Left ventricle myocardium inferior (tissue), 1 donor: ENCODE measurements at regions not wholly inside any gene's neighbourhood (a gene's known extent, or its start where the extent isn't known, plus 50 kb on each side); places are given as distances from the start of the nearest gene placed in this dataset.

ENCODE experiments used
- DNase-seq: peaks from one replicate; pipeline ENCODE4 v3.0.0-alpha.2; 2020
- H3K27ac ChIP-seq: fragments of 200-600 bp; replicated peaks from 2 replicates; pipeline ENCODE4 v1.8.0; 2021
- H3K27me3 ChIP-seq: fragments of 200-600 bp; 2 replicates; pipeline ENCODE4 v1.8.0; 2021; ENCODE audit warnings: low read depth
- H3K36me3 ChIP-seq: fragments of 200-600 bp; 2 replicates; pipeline ENCODE4 v1.8.0; 2021
- H3K4me1 ChIP-seq: fragments of 200-600 bp; 2 replicates; pipeline ENCODE4 v1.8.0; 2021
- H3K4me3 ChIP-seq: fragments of 200-600 bp; 2 replicates; pipeline ENCODE4 v1.8.0; 2021; ENCODE audit warnings: mild to moderate bottlenecking, moderate library complexity
- H3K9me3 ChIP-seq: fragments of 200-600 bp; replicated peaks from 2 replicates; pipeline ENCODE4 v1.8.0; 2021
- intact Hi-C: fragments of 100-400 bp; cut with micrococcal nuclease; formaldehyde crosslinking; loops from one replicate; pipeline ENCODE4 v1.11.0; 2022
- TF ChIP-seq, protein P1 (sequence below): fragments of 200-600 bp; IDR thresholded peaks from 2 replicates; pipeline ENCODE4 v1.8.0; 2021; ENCODE audit warnings: antibody characterized with exemption, mild to moderate bottlenecking, borderline replicate concordance
- donor health status: DM: no; HTN: yes; CAD: no; lungs with severe emphysema.

DNA sequence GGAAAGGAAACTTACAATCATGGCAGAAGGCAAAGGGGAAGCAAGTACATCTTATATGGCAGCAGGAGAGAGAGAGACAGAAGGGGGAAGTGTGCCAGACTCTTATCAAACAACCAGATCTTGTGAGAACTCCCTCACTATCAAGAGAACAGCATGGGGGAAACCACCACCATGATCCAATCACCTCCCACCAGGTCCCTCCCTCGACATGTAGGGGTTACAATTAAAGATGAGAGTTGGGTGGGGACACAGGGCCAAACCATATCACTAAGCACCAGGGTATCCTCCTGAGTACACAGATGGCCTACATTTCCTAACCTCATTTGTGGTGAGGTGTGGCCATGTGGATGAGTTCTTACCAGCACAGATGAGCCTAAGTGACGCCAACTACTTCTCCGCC is 348.6 kb upstream of the ZFHX3 start:
- H3K36me3 ChIP-seq = no peaks in the 10 kb centered on the region
- TF ChIP-seq, protein P1, sequence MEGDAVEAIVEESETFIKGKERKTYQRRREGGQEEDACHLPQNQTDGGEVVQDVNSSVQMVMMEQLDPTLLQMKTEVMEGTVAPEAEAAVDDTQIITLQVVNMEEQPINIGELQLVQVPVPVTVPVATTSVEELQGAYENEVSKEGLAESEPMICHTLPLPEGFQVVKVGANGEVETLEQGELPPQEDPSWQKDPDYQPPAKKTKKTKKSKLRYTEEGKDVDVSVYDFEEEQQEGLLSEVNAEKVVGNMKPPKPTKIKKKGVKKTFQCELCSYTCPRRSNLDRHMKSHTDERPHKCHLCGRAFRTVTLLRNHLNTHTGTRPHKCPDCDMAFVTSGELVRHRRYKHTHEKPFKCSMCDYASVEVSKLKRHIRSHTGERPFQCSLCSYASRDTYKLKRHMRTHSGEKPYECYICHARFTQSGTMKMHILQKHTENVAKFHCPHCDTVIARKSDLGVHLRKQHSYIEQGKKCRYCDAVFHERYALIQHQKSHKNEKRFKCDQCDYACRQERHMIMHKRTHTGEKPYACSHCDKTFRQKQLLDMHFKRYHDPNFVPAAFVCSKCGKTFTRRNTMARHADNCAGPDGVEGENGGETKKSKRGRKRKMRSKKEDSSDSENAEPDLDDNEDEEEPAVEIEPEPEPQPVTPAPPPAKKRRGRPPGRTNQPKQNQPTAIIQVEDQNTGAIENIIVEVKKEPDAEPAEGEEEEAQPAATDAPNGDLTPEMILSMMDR = no peak
- H3K27me3 ChIP-seq = no peaks in the 10 kb centered on the region
- no peaks in the 10 kb centered on the region for H3K4me1 ChIP-seq
- H3K27ac ChIP-seq = no peak overlapping the region
- intact Hi-C loops = no loop called here
- DNase-seq = no peak
- no peak overlapping the region for H3K4me3 ChIP-seq
- H3K9me3 ChIP-seq = no peaks in the 10 kb centered on the region

GRCh38 chr16:73390936-73391335 is 343.0 kb upstream of the ZFHX3 start:
- Histone ChIP-seq H3K4me3 (no peak overlapping the region), H3K9me3 (no peaks in the 10 kb centered on the region), H3K36me3 (no peaks in the 10 kb centered on the region), H3K27me3 (no peaks in the 10 kb centered on the region), H3K4me1 (no peaks in the 10 kb centered on the region), H3K27ac (no peak overlapping the region)
- intact Hi-C loops = no loop called here
- DNase-seq = no peak
- TF ChIP-seq, protein P1 = no peak

DNA sequence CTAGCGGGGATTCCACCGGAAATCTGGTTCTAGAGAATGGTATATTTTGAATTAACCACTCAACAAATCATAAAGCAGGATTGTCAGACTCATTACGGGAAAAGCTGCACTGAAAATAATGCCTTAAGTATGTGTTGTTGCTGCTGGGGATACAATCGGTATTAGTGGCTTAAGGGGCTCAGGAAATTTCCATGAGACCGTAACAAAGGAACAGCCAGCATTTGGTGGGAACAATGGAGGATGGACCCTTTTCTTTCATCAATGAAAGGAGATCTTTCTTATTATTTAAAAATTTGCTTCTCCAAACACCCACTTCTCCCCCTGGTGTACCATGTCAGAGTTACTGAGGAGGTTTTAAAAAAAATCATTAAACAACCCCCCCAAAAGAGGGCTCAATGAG is 342.6 kb upstream of the ZFHX3 start:
- H3K4me3 ChIP-seq = no peak overlapping the region
- no peaks in the 10 kb centered on the region for H3K4me1 ChIP-seq
- H3K9me3 ChIP-seq = no peaks in the 10 kb centered on the region
- no peaks in the 10 kb centered on the region for H3K27me3 ChIP-seq
- no peak overlapping the region for H3K27ac ChIP-seq
- no peaks in the 10 kb centered on the region for H3K36me3 ChIP-seq
- DNase-seq = no peak
- intact Hi-C loops = no loop called here
- TF ChIP-seq, protein P1 = no peak

- DNase-seq = no peak
- Histone ChIP-seq H3K4me1 (no peaks in the 10 kb centered on the region), H3K4me3 (no peak overlapping the region), H3K27ac (no peak overlapping the region), H3K27me3 (no peaks in the 10 kb centered on the region), H3K36me3 (no peaks in the 10 kb centered on the region), H3K9me3 (no peaks in the 10 kb centered on the region)
- intact Hi-C loops = no loop called here
- TF ChIP-seq, protein P1 = no peak
These were observed 341.2 kb upstream of the ZFHX3 start for GRCh38 chr16:73389085-73389484.

- Histone ChIP-seq H3K4me1 (no peaks in the 10 kb centered on the region), H3K9me3 (no peaks in the 10 kb centered on the region), H3K27ac (no peak overlapping the region), H3K27me3 (no peaks in the 10 kb centered on the region), H3K4me3 (no peak overlapping the region), H3K36me3 (no peaks in the 10 kb centered on the region)
- intact Hi-C loops = loop anchor here (2.0 kb wide), 1 partner anchor 25 kb away; no protein-coding TSS in a partner anchor
- TF ChIP-seq, protein P1 = no peak
- DNase-seq = no peak
These were observed 340.1 kb upstream of the ZFHX3 start for GRCh38 chr16:73387979-73388378.

DNA sequence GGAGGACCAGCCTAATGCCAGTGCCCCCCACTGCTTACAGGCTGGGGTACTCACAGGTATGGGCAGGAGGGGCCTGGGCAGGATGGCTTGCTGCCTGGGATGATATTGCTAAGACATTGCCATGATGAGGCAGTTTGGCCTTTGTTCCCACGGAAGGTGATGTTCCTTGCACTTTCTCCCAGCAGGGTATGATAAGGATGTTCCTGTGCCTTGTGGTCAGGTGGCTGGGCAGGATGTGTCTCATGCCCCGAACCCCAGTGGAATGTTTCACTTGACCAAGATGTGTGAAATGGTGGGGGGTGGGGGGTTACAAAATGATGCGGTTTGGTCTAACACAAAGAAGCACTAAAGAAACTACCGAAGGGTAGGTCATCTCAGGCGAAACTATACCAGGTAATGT is 337.8 kb upstream of the ZFHX3 start:
- no peaks in the 10 kb centered on the region for H3K36me3 ChIP-seq
- no peak for DNase-seq
- no peaks in the 10 kb centered on the region for H3K27me3 ChIP-seq
- intact Hi-C loops = loop anchor here (2.0 kb wide), 1 partner anchor 23 kb away; no protein-coding TSS in a partner anchor
- no peak overlapping the region for H3K27ac ChIP-seq
- no peak overlapping the region for H3K4me3 ChIP-seq
- H3K9me3 ChIP-seq = no peaks in the 10 kb centered on the region
- H3K4me1 ChIP-seq = no peaks in the 10 kb centered on the region
- TF ChIP-seq, protein P1 = no peak
